T-cell (primary cell): ENCODE measurements at regions not wholly inside any gene's neighbourhood (a gene's known extent, or its start where the extent isn't known, plus 50 kb on each side); places are given as distances from the start of the nearest gene placed in this dataset.
"Not testable (repeated sequence)": the region's sequence is repeated elsewhere in the genome, so short reads cannot be mapped to it uniquely, and the experiment has no call there.

Experiments used
- ATAC-seq, 4 experiments: fragments of 200-7000 bp in 3 of 4; fragments of 150-1000 bp in 1 of 4; cut with Tn5 transposase; replicated peaks in 1 of 4; 1 replicate in 3 of 4; 2 replicates in 1 of 4; pipeline ENCODE4 v1.10.0; 2021; ENCODE audit warnings: moderate library complexity in 3 of 4, mild to moderate bottlenecking in 2 of 4, moderate number of reproducible peaks in 1 of 4
- CTCF ChIA-PET, 2 donors: fragments of 300-600 bp; sonication (Branson Sonifier 250); formaldehyde crosslinking; loops; one replicate each; lab custom pipeline; 2022; ENCODE audit warnings: antibody characterized with exemption in 2 of 2; lab: Charles Lee
- POLR2A ChIA-PET, 2 donors: fragments of 300-600 bp; sonication (Branson Sonifier 250); formaldehyde crosslinking; loops; one replicate each; lab custom pipeline; 2022; ENCODE audit warnings: antibody characterized with exemption in 2 of 2; lab: Charles Lee
- DNase-seq, 35 experiments: peaks; one replicate each; pipeline versions ENCODE4 v3.0.0 to v3.0.0-alpha.2; 2013 to 2023
- H3K27ac ChIP-seq: one replicate; pipeline ENCODE4 v1.5.1; 2013; ENCODE audit warnings: low read length
- H3K27me3 ChIP-seq, 2 experiments: replicated peaks in 1 of 2; 1 replicate in 1 of 2; 2 replicates in 1 of 2; pipeline versions ENCODE4 v1.6.1 to v1.7.0; 2013; ENCODE audit warnings: low read length in 1 of 2, mixed read lengths in 1 of 2; ENCODE audit not compliant: control insufficient read depth in 2 of 2, insufficient read depth in 2 of 2; ENCODE audit errors: extremely low read depth in 1 of 2
- H3K36me3 ChIP-seq, 2 donors: 1 replicate in 1 of 2; 2 replicates in 1 of 2; pipeline versions ENCODE4 v1.6.1 to v1.7.0; 2013; ENCODE audit warnings: low read length in 1 of 2; ENCODE audit not compliant: control insufficient read depth in 2 of 2, insufficient read depth in 1 of 2; ENCODE audit errors: extremely low read depth in 1 of 2
- H3K4me1 ChIP-seq, 2 experiments: 1 replicate in 1 of 2; 2 replicates in 1 of 2; pipeline versions ENCODE4 v1.6.1 to v1.7.0; 2013; ENCODE audit warnings: low read length in 2 of 2, mixed read lengths in 1 of 2; ENCODE audit not compliant: insufficient read depth in 2 of 2, control insufficient read depth in 1 of 2; ENCODE audit errors: extremely low read depth in 1 of 2
- H3K4me3 ChIP-seq, 2 donors: 1 replicate in 1 of 2; 2 replicates in 1 of 2; pipeline versions ENCODE4 v1.5.1 to v1.7.0; 2013; ENCODE audit warnings: mild to moderate bottlenecking in 2 of 2, low read length in 1 of 2, moderate library complexity in 1 of 2; ENCODE audit not compliant: control insufficient read depth in 1 of 2; ENCODE audit errors: extremely low read depth in 1 of 2
- H3K9me3 ChIP-seq: 2 replicates; pipeline ENCODE4 v1.7.0; 2013
- H3K27ac Mint-ChIP-seq, 2 donors: one replicate each; pipeline ENCODE4 v1.8.0; 2020 to 2021; ENCODE audit warnings: mild to moderate bottlenecking in 2 of 2, mixed read lengths in 2 of 2
- H3K27me3 Mint-ChIP-seq, 2 donors: one replicate each; pipeline ENCODE4 v1.8.0; 2021 to 2022; ENCODE audit warnings: mixed read lengths in 2 of 2
- H3K36me3 Mint-ChIP-seq: one replicate; pipeline ENCODE4 v1.8.0; 2021; ENCODE audit warnings: mixed read lengths
- H3K4me1 Mint-ChIP-seq, 3 donors: one replicate each; pipeline ENCODE4 v1.8.0; 2020 to 2022; ENCODE audit warnings: mixed read lengths in 3 of 3, mild to moderate bottlenecking in 1 of 3
- H3K4me3 Mint-ChIP-seq, 3 donors: one replicate each; pipeline ENCODE4 v1.8.0; 2020 to 2022; ENCODE audit warnings: mild to moderate bottlenecking in 3 of 3, mixed read lengths in 3 of 3, moderate library complexity in 3 of 3
- H3K9me3 Mint-ChIP-seq, 3 donors: one replicate each; pipeline ENCODE4 v1.8.0; 2020 to 2022; ENCODE audit warnings: mixed read lengths in 3 of 3
- WGBS: methylation state at CpG from one replicate; pipeline ENCODE4 v1.1.5; 2013; ENCODE audit warnings: missing lambda C conversion rate; ENCODE audit not compliant: insufficient coverage; 5-methylcytosine and 5-hydroxymethylcytosine counted together

GRCh38 chr1:121117298-121117611 lies 66.9 kb downstream of the FAM72B start:
- H3K27me3 Mint-ChIP-seq, H3K4me1 ChIP-seq, H3K4me3 Mint-ChIP-seq, CTCF ChIA-PET, H3K36me3 ChIP-seq, H3K27ac Mint-ChIP-seq, H3K9me3 ChIP-seq, H3K4me1 Mint-ChIP-seq, H3K27ac ChIP-seq, H3K9me3 Mint-ChIP-seq, DNase-seq, H3K4me3 ChIP-seq, H3K27me3 ChIP-seq, H3K36me3 Mint-ChIP-seq, POLR2A ChIA-PET: not testable (repeated sequence)
- WGBS, result no CpG with 5 or more reads among the region's 10 CpGs
- ATAC-seq, result peak; percentile 69 to 88 (median 78)

- H3K4me1 Mint-ChIP-seq, H3K27ac ChIP-seq, H3K4me1 ChIP-seq, H3K9me3 Mint-ChIP-seq, H3K27me3 Mint-ChIP-seq, H3K36me3 Mint-ChIP-seq, H3K27me3 ChIP-seq, H3K9me3 ChIP-seq, H3K27ac Mint-ChIP-seq, CTCF ChIA-PET, H3K36me3 ChIP-seq, POLR2A ChIA-PET: not testable (repeated sequence)
- ATAC-seq (peak in 2 of 4 experiments; percentile 8 to 30), DNase-seq (peak in 3 of 35 experiments; percentile 0 to 1 (median 0))
- H3K4me3 ChIP-seq, result peak overlapping the region in 1 of 2 donors; percentile 15
- 16% methylated on average over 13 of the region's 47 CpGs for WGBS
- H3K4me3 Mint-ChIP-seq, result peak overlapping the region in 2 of 3 donors; percentile 33 to 47
Observed at GRCh38 chr1:121117622-121118479, 66.3 kb downstream of the FAM72B start.
